GM21619 (cell line): ENCODE measurements at regions not wholly inside any gene's neighbourhood (a gene's known extent, or its start where the extent isn't known, plus 50 kb on each side); places are given as distances from the start of the nearest gene placed in this dataset.
"Not testable (repeated sequence)": the region's sequence is repeated elsewhere in the genome, so short reads cannot be mapped to it uniquely, and the experiment has no call there.

Source experiments
- ATAC-seq: cut with Tn5 transposase; IDR thresholded peaks from one replicate; pipeline ENCODE4 v1.9.1; 2021; ENCODE audit not compliant: unreplicated experiment

- no peak for ATAC-seq
These were observed 186.5 kb downstream of the OSTF1 start for GRCh38 chr9:75274781-75275180.

- no peak for ATAC-seq
These were observed 193.7 kb downstream of the OSTF1 start for GRCh38 chr9:75282047-75282446.

- ATAC-seq = no peak
These were observed 201.0 kb downstream of the OSTF1 start for GRCh38 chr9:75289332-75289731.

- ATAC-seq = no peak
These were observed 211.0 kb downstream of the OSTF1 start for GRCh38 chr9:75299324-75299723.

GRCh38 chr9:75333624-75334023 lies 245.3 kb downstream of the OSTF1 start:
- no peak for ATAC-seq

GRCh38 chr9:75358846-75359245 lies 270.5 kb downstream of the OSTF1 start:
- ATAC-seq = no peak

GRCh38 chr9:75359638-75360037 lies 271.3 kb downstream of the OSTF1 start:
- no peak for ATAC-seq

- no peak for ATAC-seq
These were observed 271.9 kb downstream of the OSTF1 start for GRCh38 chr9:75360252-75360651.

- not testable (repeated sequence) for ATAC-seq
These were observed 274.1 kb downstream of the OSTF1 start for GRCh38 chr9:75362446-75362845.

GRCh38 chr9:75365196-75365595 lies 276.9 kb downstream of the OSTF1 start:
- ATAC-seq = no peak

- ATAC-seq = no peak
These were observed 281.7 kb downstream of the OSTF1 start for GRCh38 chr9:75369989-75370388.

GRCh38 chr9:75372499-75373268 lies 284.4 kb downstream of the OSTF1 start:
- no peak for ATAC-seq

GRCh38 chr9:75376680-75377254 lies 288.5 kb downstream of the OSTF1 start:
- ATAC-seq = no peak

GRCh38 chr9:75378036-75378435 lies 289.7 kb downstream of the OSTF1 start:
- no peak for ATAC-seq

- no peak for ATAC-seq
These were observed 290.6 kb downstream of the OSTF1 start for GRCh38 chr9:75378926-75379325.

- no peak for ATAC-seq
These were observed 293.8 kb downstream of the OSTF1 start for GRCh38 chr9:75382126-75382525.

GRCh38 chr9:75383420-75384034 lies 295.2 kb downstream of the OSTF1 start:
- ATAC-seq = not testable (repeated sequence)

- no peak for ATAC-seq
These were observed 296.9 kb downstream of the OSTF1 start for GRCh38 chr9:75385236-75385635.

GRCh38 chr9:75389101-75389500 lies 300.8 kb downstream of the OSTF1 start:
- no peak for ATAC-seq

- ATAC-seq = no peak
These were observed 302.6 kb downstream of the OSTF1 start for GRCh38 chr9:75390951-75391350.

- ATAC-seq = no peak
These were observed 303.2 kb downstream of the OSTF1 start for GRCh38 chr9:75391497-75391896.

- ATAC-seq = no peak
These were observed 307.0 kb downstream of the OSTF1 start for GRCh38 chr9:75395336-75395735.
